H9 (cell line): ENCODE measurements at regions not wholly inside any gene's neighbourhood (a gene's known extent, or its start where the extent isn't known, plus 50 kb on each side); places are given as distances from the start of the nearest gene placed in this dataset.

Source experiments
- DNase-seq: peaks from one replicate; pipeline ENCODE4 v3.0.0-alpha.2; 2017
- H2AFZ ChIP-seq: one replicate; pipeline ENCODE4 v1.6.1; 2013; ENCODE audit warnings: mild to moderate bottlenecking, low read length, control low read depth, moderate library complexity
- H2AK5ac ChIP-seq: 2 replicates; pipeline ENCODE4 v1.6.1; 2013; ENCODE audit warnings: low read length, control low read depth, mixed read lengths; ENCODE audit not compliant: insufficient read length
- H2BK120ac ChIP-seq: one replicate; pipeline ENCODE4 v1.6.1; 2013; ENCODE audit warnings: low read depth, mild to moderate bottlenecking, low read length, control low read depth, inconsistent platforms; ENCODE audit not compliant: poor library complexity, severe bottlenecking
- H2BK12ac ChIP-seq: 2 replicates; pipeline ENCODE4 v1.6.1; 2013; ENCODE audit warnings: low read length, control low read depth, mixed read lengths, low read depth; ENCODE audit not compliant: insufficient read length
- H2BK15ac ChIP-seq: 2 replicates; pipeline ENCODE4 v1.6.1; 2013; ENCODE audit warnings: low read depth, low read length, control low read depth
- H2BK20ac ChIP-seq: one replicate; pipeline ENCODE4 v1.6.1; 2013; ENCODE audit warnings: low read depth, mild to moderate bottlenecking, low read length, control low read depth, inconsistent platforms; ENCODE audit not compliant: poor library complexity, severe bottlenecking
- H2BK5ac ChIP-seq: 2 replicates; pipeline ENCODE4 v1.6.1; 2013; ENCODE audit warnings: low read length, control low read depth, mixed read lengths; ENCODE audit not compliant: insufficient read length
- H3K14ac ChIP-seq: 2 replicates; pipeline ENCODE4 v1.6.1; 2013; ENCODE audit warnings: low read length, control low read depth; ENCODE audit not compliant: insufficient read depth
- H3K18ac ChIP-seq: 2 replicates; pipeline ENCODE4 v1.6.1; 2013; ENCODE audit warnings: low read depth, mild to moderate bottlenecking, mixed read lengths, low read length, control low read depth; ENCODE audit not compliant: insufficient read length
- H3K23ac ChIP-seq: 2 replicates; pipeline ENCODE4 v1.6.1; 2013; ENCODE audit warnings: low read length, control low read depth, mixed read lengths, low read depth; ENCODE audit not compliant: insufficient read length
- H3K23me2 ChIP-seq: 2 replicates; pipeline ENCODE4 v1.6.1; 2013; ENCODE audit warnings: low read depth, mild to moderate bottlenecking, mixed read lengths, low read length, control low read depth; ENCODE audit not compliant: insufficient read length, poor library complexity, severe bottlenecking
- H3K27ac ChIP-seq: 2 replicates; pipeline ENCODE4 v1.5.1; 2013; ENCODE audit warnings: low read length, control low read depth, mixed read lengths, low read depth; ENCODE audit not compliant: insufficient read length
- H3K27me3 ChIP-seq: 2 replicates; pipeline ENCODE4 v1.6.1; 2013; ENCODE audit warnings: low read length, control low read depth, inconsistent platforms; ENCODE audit not compliant: insufficient read depth
- H3K4ac ChIP-seq: 2 replicates; pipeline ENCODE4 v1.6.1; 2013; ENCODE audit warnings: low read depth, mild to moderate bottlenecking, control low read depth, inconsistent platforms, low read length, moderate library complexity
- H3K4me1 ChIP-seq: 2 replicates; pipeline ENCODE4 v1.6.1; 2013; ENCODE audit warnings: low read length, control low read depth, inconsistent platforms; ENCODE audit not compliant: insufficient read depth
- H3K4me2 ChIP-seq: 2 replicates; pipeline ENCODE4 v1.6.1; 2013; ENCODE audit warnings: low read length, control low read depth, mixed read lengths; ENCODE audit not compliant: insufficient read length, insufficient read depth
- H3K56ac ChIP-seq: 2 replicates; pipeline ENCODE4 v1.6.1; 2013; ENCODE audit warnings: low read depth, mild to moderate bottlenecking, mixed read lengths, low read length, control low read depth; ENCODE audit not compliant: insufficient read length
- H3K79me1 ChIP-seq: 2 replicates; pipeline ENCODE4 v1.6.1; 2013; ENCODE audit warnings: low read depth, mild to moderate bottlenecking, moderate library complexity, low read length, control low read depth, inconsistent platforms; ENCODE audit not compliant: insufficient read depth, poor library complexity, severe bottlenecking
- H3K79me2 ChIP-seq: 2 replicates; pipeline ENCODE4 v1.6.1; 2013; ENCODE audit warnings: low read length, control low read depth, inconsistent platforms; ENCODE audit not compliant: insufficient read depth
- H3K9ac ChIP-seq: 2 replicates; pipeline ENCODE4 v1.6.1; 2013; ENCODE audit warnings: low read length, control low read depth, mixed read lengths; ENCODE audit not compliant: insufficient read length; ENCODE audit errors: extremely low read depth
- H3K9me3 ChIP-seq: one replicate; pipeline ENCODE4 v1.6.1; 2013; ENCODE audit warnings: low read depth, low read length, inconsistent platforms; ENCODE audit not compliant: control insufficient read depth
- H3T11ph ChIP-seq: one replicate; pipeline ENCODE4 v1.6.1; 2013; ENCODE audit warnings: mild to moderate bottlenecking, low read length, control low read depth, inconsistent platforms
- H4K20me1 ChIP-seq: one replicate; pipeline ENCODE4 v1.6.1; 2013; ENCODE audit not compliant: control insufficient read depth, insufficient read length, insufficient read depth
- H4K5ac ChIP-seq: 2 replicates; pipeline ENCODE4 v1.6.1; 2013; ENCODE audit warnings: low read depth, mild to moderate bottlenecking, mixed read lengths, low read length, control low read depth; ENCODE audit not compliant: insufficient read length
- H4K8ac ChIP-seq: replicated peaks from 2 replicates; pipeline ENCODE4 v1.6.1; 2013; ENCODE audit warnings: low read length, control low read depth, mixed read lengths, low read depth; ENCODE audit not compliant: insufficient read length
- H4K91ac ChIP-seq: 2 replicates; pipeline ENCODE4 v1.6.1; 2013; ENCODE audit warnings: low read depth, mild to moderate bottlenecking, moderate library complexity, mixed read lengths, low read length, control low read depth; ENCODE audit not compliant: insufficient read length
- H3K27ac Mint-ChIP-seq, 3 experiments: 2 replicates in 2 of 3; 3 replicates in 1 of 3; pipeline ENCODE4 v1.8.0; 2020 to 2021; ENCODE audit warnings: mixed read lengths in 3 of 3, mild to moderate bottlenecking in 1 of 3, moderate library complexity in 1 of 3
- H3K27me3 Mint-ChIP-seq: 2 replicates; pipeline ENCODE4 v1.8.0; 2021; ENCODE audit warnings: low read depth, mild to moderate bottlenecking, moderate library complexity, mixed read lengths
- H3K36me3 Mint-ChIP-seq, 3 experiments: 2 replicates in 2 of 3; 3 replicates in 1 of 3; pipeline ENCODE4 v1.8.0; 2020 to 2021; ENCODE audit warnings: low read depth in 3 of 3, mixed read lengths in 3 of 3; ENCODE audit not compliant: insufficient read depth in 1 of 3
- H3K4me1 Mint-ChIP-seq, 2 experiments: 2 replicates each; pipeline ENCODE4 v1.8.0; 2020; ENCODE audit warnings: mixed read lengths in 2 of 2
- H3K4me3 Mint-ChIP-seq, 2 experiments: 2 replicates in 1 of 2; 3 replicates in 1 of 2; pipeline ENCODE4 v1.8.0; 2020 to 2021; ENCODE audit warnings: mild to moderate bottlenecking in 2 of 2, mixed read lengths in 2 of 2, moderate library complexity in 1 of 2
- H3K9me3 Mint-ChIP-seq, 2 experiments: 2 replicates in 1 of 2; 3 replicates in 1 of 2; pipeline ENCODE4 v1.8.0; 2020; ENCODE audit warnings: mild to moderate bottlenecking in 2 of 2, mixed read lengths in 2 of 2, moderate library complexity in 1 of 2
- CTCF ChIP-seq: fragments of 200-600 bp; sonication (generic); conservative IDR thresholded peaks from 3 replicates; pipeline ENCODE4 v1.8.0; 2021; ENCODE audit warnings: antibody characterized with exemption, mild to moderate bottlenecking

GRCh38 chr12:58434726-58435125 lies 485.6 kb downstream of the LRIG3 start:
- Histone ChIP-seq H4K8ac (no peak overlapping the region), H2BK5ac (no peak overlapping the region), H3K23ac (no peak overlapping the region), H3K9me3 (no peaks in the 10 kb centered on the region), H2AFZ (no peak overlapping the region), H4K5ac (no peak overlapping the region), H3K23me2 (no peaks in the 10 kb centered on the region), H2BK12ac (no peak overlapping the region), H3K18ac (no peak overlapping the region), H3K79me1 (no peaks in the 10 kb centered on the region), H3K56ac (no peak overlapping the region), H2BK120ac (no peak overlapping the region), H3K14ac (no peak overlapping the region), H4K91ac (no peak overlapping the region), H3K27me3 (no peaks in the 10 kb centered on the region), H2BK20ac (no peak overlapping the region), H2BK15ac (no peak overlapping the region), H4K20me1 (no peaks in the 10 kb centered on the region), H3K79me2 (no peaks in the 10 kb centered on the region), H3T11ph (no peak overlapping the region), H3K27ac (no peak overlapping the region), H2AK5ac (no peak overlapping the region), H3K9ac (no peak overlapping the region), H3K4me1 (no peaks in the 10 kb centered on the region), H3K4ac (no peak overlapping the region), H3K4me2 (no peak overlapping the region)
- Mint-ChIP-seq H3K4me1 (no peaks in the 10 kb centered on the region), H3K27ac (no peak overlapping the region), H3K36me3 (peaks cover 0 to 14% (median 0%) of the 10 kb centered on the region in 3 experiments; a peak in 2 of 7 replicates), H3K4me3 (no peak overlapping the region), H3K9me3 (no peaks in the 10 kb centered on the region; a peak in 2 of 5 replicates), H3K27me3 (peaks cover 3% of the 10 kb centered on the region; the same call in 1 of the 2 replicates)
- no peak for DNase-seq
- TF ChIP-seq CTCF = no peak
